ENCODE measurements at regions not wholly inside any gene's neighbourhood (a gene's known extent, or its start where the extent isn't known, plus 50 kb on each side); places are given as distances from the start of the nearest gene placed in this dataset.

DNA sequence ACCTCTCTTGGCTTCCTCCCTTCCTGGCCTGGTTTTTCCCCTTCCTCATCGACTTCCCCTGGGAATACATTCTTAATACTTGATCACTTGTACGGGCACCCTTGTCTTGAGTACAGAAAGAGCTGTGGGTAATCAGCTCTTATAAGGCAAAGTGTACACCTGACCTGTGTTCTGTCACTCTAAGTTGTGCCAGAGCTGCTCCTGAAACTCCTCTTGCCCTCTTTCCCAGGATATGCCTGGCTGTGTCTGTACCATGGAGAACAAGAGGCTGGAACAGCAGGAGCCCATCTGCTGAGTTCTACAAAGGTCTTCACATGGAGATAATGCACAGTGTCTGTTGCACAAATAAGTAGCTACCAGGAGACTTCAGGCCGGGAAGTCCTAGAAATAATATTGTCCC lies 110.1 kb downstream of the FOXA2 start:
- Histone ChIP-seq H2BK20ac (ENCODE audit: low read depth, low read length, poor library complexity, severe bottlenecking) (no peak overlapping the region), H3K79me2 (ENCODE audit: insufficient read depth, low read length) (no peaks in the 10 kb centered on the region), H4K20me1 (ENCODE audit: control insufficient read depth, insufficient read depth, insufficient read length) (no peaks in the 10 kb centered on the region), H2BK5ac (ENCODE audit: insufficient read length, low read length) (no peak overlapping the region), H3K4ac (ENCODE audit: low read depth, low read length) (no peak overlapping the region), H3K14ac (ENCODE audit: insufficient read depth, low read length) (no peak overlapping the region), H3K27me3 (ENCODE audit: insufficient read depth, low read length) (no peaks in the 10 kb centered on the region), H3K56ac (ENCODE audit: insufficient read length, low read depth, low read length) (no peak overlapping the region), H3T11ph (ENCODE audit: low read length) (no peak overlapping the region), H2BK120ac (ENCODE audit: low read depth, low read length, poor library complexity, severe bottlenecking) (no peak overlapping the region), H3K4me1 (ENCODE audit: insufficient read depth, low read length) (no peaks in the 10 kb centered on the region), H2AFZ (ENCODE audit: low read length) (no peak overlapping the region), H3K27ac (ENCODE audit: insufficient read length, low read depth, low read length) (no peak overlapping the region), H2BK15ac (ENCODE audit: low read depth, low read length) (no peak overlapping the region), H3K9ac (ENCODE audit: extremely low read depth, insufficient read length, low read length) (no peak overlapping the region), H3K4me2 (ENCODE audit: insufficient read depth, insufficient read length, low read length) (no peak overlapping the region), H2AK5ac (ENCODE audit: insufficient read length, low read length) (no peak overlapping the region), H4K5ac (ENCODE audit: insufficient read length, low read depth, low read length) (no peak overlapping the region), H2BK12ac (ENCODE audit: insufficient read length, low read depth, low read length) (no peak overlapping the region), H3K23me2 (ENCODE audit: insufficient read length, low read depth, low read length, poor library complexity, severe bottlenecking) (no peaks in the 10 kb centered on the region), H3K23ac (ENCODE audit: insufficient read length, low read depth, low read length) (no peak overlapping the region), H3K18ac (ENCODE audit: insufficient read length, low read depth, low read length) (no peak overlapping the region), H4K91ac (ENCODE audit: insufficient read length, low read depth, low read length) (no peak overlapping the region), H4K8ac (replicated peaks; ENCODE audit: insufficient read length, low read depth, low read length) (no peak overlapping the region), H3K79me1 (ENCODE audit: insufficient read depth, low read depth, low read length, poor library complexity, severe bottlenecking) (no peaks in the 10 kb centered on the region), H3K9me3 (ENCODE audit: control insufficient read depth, low read depth, low read length) (no peaks in the 10 kb centered on the region)
- Mint-ChIP-seq H3K36me3 (ENCODE audit: insufficient read depth in 1 of 3, low read depth in 3 of 3) (no peaks in the 10 kb centered on the region), H3K27me3 (ENCODE audit: low read depth) (peaks cover 59% of the 10 kb centered on the region), H3K9me3 (peaks cover 4 to 11% of the 10 kb centered on the region in 2 experiments; a peak in 4 of 5 replicates), H3K4me3 (no peak overlapping the region), H3K4me1 (peaks cover 0 to 3% of the 10 kb centered on the region in 2 experiments; a peak in 1 of 4 replicates), H3K27ac (no peak overlapping the region)
- no CpG with 5 or more reads among the region's 3 CpGs for WGBS (ENCODE audit: extremely low coverage, insufficient read length, low lambda C conversion rate)
- DNase-seq, result no peak
- TF ChIP-seq, protein P1, sequence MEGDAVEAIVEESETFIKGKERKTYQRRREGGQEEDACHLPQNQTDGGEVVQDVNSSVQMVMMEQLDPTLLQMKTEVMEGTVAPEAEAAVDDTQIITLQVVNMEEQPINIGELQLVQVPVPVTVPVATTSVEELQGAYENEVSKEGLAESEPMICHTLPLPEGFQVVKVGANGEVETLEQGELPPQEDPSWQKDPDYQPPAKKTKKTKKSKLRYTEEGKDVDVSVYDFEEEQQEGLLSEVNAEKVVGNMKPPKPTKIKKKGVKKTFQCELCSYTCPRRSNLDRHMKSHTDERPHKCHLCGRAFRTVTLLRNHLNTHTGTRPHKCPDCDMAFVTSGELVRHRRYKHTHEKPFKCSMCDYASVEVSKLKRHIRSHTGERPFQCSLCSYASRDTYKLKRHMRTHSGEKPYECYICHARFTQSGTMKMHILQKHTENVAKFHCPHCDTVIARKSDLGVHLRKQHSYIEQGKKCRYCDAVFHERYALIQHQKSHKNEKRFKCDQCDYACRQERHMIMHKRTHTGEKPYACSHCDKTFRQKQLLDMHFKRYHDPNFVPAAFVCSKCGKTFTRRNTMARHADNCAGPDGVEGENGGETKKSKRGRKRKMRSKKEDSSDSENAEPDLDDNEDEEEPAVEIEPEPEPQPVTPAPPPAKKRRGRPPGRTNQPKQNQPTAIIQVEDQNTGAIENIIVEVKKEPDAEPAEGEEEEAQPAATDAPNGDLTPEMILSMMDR (conservative IDR thresholded peaks at IDR 0.05), result no peak

All from H9 (cell line).